DOHH2 (cell line): ENCODE measurements at regions not wholly inside any gene's neighbourhood (a gene's known extent, or its start where the extent isn't known, plus 50 kb on each side); places are given as distances from the start of the nearest gene placed in this dataset.

Source experiments
- EZH2phosphoT487 ChIP-seq: fragments of 200-600 bp; sonication (generic); IDR thresholded peaks from 2 replicates; pipeline ENCODE4 v1.6.1; 2017; ENCODE audit warnings: borderline replicate concordance, mild to moderate bottlenecking, antibody characterized with exemption, low read length, moderate library complexity, mixed read lengths
- TF ChIP-seq, protein P1 (sequence below): fragments of 200-600 bp; sonication (generic); IDR thresholded peaks from one replicate; pipeline ENCODE4 v1.5.1; 2014; ENCODE audit warnings: antibody characterized with exemption, mild to moderate bottlenecking, low read depth, low read length; ENCODE audit not compliant: poor library complexity, severe bottlenecking

DNA sequence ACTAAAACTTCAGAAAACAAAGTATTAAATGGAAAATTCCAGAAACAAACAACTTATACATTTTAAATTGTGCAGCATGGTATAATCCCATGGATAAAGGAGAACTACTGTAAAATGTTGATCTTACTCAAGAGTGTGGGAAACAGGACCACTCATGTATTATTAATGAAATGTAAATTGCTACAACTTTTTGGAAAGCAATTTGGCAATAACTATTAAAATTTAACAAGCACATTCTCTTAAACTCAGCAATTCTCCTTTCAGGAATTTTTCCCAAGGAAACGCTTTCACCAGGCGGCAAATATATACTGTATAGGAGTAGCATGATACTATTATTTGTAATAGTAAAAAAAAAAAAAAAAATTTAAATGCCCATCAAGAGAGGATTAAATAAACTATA, 284.5 kb upstream of the AMIGO2 start:
- TF ChIP-seq, protein P1, sequence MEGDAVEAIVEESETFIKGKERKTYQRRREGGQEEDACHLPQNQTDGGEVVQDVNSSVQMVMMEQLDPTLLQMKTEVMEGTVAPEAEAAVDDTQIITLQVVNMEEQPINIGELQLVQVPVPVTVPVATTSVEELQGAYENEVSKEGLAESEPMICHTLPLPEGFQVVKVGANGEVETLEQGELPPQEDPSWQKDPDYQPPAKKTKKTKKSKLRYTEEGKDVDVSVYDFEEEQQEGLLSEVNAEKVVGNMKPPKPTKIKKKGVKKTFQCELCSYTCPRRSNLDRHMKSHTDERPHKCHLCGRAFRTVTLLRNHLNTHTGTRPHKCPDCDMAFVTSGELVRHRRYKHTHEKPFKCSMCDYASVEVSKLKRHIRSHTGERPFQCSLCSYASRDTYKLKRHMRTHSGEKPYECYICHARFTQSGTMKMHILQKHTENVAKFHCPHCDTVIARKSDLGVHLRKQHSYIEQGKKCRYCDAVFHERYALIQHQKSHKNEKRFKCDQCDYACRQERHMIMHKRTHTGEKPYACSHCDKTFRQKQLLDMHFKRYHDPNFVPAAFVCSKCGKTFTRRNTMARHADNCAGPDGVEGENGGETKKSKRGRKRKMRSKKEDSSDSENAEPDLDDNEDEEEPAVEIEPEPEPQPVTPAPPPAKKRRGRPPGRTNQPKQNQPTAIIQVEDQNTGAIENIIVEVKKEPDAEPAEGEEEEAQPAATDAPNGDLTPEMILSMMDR = no peak
- TF ChIP-seq EZH2phosphoT487 = no peak
